ENCODE measurements at regions not wholly inside any gene's neighbourhood (a gene's known extent, or its start where the extent isn't known, plus 50 kb on each side); places are given as distances from the start of the nearest gene placed in this dataset.

DNA sequence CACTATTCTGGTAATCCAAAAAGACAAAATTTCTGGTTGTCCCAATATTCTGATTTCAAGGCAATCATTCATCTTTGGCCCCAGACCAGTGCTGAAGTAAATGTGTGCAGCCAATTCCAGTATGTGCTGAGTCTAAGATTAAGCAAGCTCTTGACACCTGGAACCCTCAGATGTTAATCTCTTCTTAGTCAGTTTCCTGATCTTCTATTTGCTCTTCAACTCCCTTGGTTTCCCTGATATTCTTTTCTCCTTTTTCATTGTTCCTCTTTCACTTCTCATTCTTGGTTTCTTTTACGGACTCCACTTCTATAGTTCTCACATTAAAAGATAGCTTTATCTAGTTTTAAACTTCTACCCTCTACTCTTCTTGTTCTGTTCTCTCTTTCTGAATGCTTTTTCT is 445.7 kb upstream of the FANCL start:
- no peak for DNase-seq

DNA sequence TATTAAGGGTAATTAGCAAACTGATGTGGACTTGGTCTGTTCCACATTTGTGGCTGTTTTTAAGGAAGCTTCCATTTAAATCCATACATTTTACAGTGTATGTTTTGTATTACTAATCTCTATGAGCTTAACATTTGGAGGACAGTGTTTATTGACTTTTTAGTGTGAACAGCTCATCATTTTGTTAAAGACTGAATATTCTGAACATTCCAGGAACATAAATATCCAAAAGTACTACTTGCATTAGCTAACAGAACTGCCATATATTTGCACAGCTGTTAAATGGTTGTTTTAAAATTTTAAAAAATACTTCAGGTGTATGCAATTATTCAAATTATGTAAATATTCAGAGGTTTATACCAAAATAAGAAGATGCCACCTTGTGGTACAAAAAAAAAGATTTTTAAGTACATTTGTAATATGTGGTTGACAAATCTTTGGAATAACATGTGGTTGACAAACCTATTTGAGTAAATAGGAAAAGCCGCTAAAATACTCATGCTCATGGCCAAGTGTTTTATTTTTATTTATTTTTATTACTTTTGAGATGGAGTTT is 439.7 kb upstream of the FANCL start:
- no peak for DNase-seq

DNA sequence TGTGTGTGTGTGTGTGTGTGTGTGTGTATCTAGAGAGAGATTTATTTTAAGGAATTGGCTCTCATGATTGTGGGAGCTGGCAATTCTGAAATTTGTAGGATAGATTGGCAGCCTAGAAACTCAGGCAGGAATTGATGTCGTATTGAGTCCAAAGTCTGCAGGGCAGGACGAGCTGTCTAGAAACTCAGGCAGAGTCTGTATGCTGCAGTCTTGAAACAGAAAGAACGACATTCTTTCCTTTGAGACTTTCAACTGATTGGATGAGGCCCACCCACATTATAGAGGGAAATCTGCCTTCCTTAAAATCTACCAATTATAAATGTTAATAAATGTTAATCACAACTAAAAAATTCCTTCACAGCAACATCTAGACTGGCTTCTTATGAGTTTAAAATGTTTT is 436.6 kb upstream of the FANCL start:
- DNase-seq = no peak

DNA sequence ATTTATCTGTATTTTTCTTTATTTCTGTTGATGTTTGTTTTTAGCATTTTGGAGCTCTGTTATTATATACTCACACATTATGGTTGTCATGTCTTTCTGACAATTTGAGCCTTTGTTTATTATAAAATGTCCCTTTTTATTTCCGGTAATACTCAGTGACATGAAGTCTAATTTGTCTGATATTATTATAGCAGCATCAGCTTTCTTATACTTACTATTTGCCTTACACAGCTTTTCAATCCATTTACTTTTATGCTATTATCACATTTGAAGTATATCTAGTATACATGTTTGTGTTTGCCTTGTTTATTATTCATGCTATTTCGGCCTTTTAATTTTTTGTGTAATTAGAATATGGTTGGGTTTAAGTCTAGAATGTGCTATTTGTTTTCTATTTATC is 430.6 kb upstream of the FANCL start:
- no peak for DNase-seq

DNA sequence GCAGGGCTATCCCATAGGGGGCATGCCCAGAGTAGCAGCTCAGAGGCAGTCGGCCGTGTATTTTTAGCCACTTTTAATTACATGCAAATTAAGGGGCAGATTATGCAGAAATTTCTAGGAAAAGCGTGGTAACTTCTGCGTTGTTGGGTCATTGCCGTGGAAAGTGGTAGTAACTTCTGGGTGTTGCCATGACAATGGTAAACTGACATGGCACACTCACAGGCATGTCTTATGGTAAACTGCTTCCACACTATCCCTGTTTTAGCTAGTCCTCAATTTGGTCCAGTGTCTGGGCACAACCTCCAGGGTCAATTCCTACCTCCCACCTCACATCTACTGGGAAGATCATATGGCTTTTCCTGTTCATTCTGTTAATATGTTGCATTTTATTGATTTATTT is 428.9 kb upstream of the FANCL start:
- no peak for DNase-seq

DNA sequence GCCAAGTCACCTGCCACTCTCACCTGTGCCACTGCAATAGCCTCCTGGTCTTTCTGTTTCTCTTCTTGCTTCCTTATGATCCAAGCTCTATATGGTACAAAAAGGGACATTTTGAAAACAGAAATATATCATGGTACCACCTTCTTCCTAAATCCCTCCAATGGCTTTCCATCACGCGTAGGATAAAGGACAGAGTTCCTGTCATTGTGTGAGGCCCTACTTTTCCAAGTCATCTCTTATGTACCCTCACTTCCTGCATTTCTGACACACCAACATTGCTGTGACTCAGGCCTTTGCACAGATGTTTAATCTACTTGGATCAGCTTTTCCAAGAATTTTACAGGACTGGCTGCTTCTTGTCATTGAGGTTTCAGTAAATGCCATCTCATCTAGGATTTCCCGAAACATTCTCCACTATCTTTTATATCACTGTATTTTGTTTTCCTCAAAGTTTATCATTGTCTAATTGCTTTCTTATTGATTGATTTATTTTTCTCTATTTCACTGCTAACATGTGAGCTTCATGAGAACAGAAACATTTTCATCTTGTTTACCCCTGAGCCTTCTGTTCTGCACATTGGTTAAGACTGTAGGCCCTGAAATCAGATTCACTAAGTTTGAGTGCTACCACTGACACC is 426.1 kb upstream of the FANCL start:
- DNase-seq = no peak

DNA sequence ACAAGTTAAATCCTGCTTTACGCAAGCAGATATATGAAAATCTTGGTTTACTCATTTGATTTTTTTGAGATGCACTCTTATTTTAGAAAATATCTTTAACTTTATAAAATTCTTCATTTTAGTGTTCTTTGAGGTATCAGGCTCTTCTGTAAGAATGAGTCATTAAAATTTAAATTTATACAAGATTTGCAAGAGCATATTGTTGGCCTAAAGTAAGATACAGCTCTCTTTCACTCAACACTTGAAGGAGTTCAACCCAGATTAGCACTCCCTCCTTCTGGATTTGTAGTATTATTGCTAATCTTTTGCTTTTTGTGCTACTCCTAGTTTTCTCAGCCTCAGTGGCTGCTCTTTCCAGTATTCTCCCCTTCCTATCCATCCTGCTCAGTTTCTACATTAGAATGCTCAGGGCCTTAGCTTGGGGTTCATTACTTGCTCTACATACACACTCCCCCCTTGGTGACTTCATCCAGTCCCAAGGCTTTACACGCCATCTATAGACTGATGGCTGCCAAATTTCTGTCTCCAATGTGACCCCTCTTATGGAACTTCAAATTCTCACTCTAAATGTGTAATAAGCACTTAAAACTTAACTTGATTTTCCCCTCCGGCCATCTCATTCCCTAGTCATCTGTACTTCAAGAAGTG is 425.3 kb upstream of the FANCL start:
- DNase-seq = no peak

DNA sequence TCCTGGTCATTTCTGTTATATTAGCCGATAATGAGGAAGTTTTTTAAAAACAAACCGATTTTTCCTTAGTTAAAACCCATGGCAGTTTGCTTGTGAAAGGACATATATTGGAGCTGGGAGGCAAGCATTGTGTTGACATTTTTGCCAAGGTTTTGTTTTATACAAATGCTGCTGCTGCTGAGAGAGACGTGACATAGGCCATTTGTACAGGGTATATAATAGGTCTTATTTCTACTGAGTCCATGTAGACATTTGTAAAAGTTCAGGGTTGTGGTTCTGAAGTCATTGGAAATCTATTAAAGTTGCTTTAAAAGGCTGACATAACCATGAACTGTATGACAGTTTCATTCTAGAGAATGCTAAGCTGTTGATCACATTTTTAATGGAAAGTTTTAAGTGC is 424.0 kb upstream of the FANCL start:
- DNase-seq = no peak

DNA sequence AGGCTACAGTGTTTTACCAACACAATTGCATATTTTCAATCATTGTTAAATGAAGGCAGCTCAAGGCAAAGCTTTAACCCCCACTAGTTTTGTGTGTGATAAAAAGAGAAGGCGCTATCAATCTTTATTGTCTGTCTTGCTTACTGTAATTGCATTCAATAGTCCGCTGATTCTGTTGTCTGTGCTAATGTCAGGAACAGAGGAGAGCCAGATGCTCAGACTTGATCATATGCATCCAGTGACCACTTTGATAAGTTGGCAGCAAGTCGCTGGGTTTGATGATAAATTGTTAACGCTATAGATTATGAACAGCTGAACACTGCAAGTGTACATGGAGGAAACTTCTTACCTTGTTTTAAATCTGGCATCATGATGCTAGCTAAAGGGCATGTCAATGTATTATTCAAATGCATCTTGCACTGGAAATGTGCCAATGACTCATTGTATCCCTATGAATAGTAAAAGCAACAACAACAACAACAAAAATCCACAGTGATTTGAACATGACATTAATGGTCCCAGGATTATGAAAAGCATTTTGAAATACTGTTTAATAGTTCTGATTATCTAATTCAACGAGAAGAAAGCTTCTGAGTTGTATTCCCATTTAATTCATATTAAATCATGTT is 423.5 kb upstream of the FANCL start:
- DNase-seq = no peak

DNA sequence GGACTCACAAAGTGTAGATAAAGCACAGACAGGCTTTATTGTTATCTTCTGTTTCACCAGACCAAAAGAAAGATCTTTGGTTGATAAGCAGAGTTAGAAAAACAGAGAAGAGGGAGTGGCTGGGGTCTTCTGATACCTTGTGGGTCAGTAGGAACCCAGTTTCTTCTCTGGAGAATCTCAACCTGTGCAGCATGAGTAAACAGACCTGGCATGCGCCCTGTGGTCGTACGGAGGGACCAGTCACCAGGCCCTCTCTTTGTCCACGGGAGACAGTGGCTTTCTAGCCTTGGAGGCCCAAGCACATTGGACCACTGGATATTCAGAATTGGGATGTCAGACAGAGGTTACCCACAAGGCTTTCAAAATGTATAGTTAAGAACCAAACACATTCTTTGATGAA is 418.9 kb upstream of the FANCL start:
- DNase-seq = no peak

DNA sequence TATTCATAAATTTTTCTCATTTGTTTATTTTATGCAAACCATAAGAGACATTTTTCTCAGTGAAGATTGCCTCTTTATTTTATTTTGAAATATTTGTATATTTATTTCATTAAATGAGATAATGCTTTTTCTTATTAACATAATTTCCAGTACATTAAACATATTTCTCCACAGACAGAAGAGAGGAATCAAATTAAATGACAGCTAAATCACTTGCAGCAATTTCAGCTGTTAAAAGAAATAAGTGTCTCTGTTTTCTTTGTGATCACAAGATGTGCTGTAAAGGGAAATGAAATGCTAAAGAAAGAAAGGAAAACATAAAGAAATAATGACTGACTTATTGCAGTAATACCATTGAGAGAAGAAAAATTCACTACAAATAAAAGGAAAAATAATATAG is 414.0 kb upstream of the FANCL start:
- no peak for DNase-seq

DNA sequence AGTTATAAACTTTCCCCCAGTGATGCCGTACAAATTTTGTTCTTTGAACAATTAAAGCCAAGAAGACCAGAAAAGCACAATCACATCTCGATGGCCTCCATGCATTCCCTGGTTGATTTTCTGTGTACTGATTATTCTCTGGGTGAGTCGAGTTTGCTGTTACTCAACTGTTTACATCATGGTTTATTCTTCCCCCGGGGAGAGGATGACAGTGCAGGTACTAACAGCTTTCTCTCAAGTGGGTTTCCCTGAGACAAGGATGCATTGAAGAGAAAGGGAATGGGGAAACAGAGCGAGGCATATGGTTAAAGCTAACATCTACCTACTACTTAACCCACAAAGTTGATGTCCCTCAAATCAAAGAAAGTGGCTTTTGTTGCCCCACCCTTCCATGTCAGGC is 410.8 kb upstream of the FANCL start:
- DNase-seq = no peak

DNA sequence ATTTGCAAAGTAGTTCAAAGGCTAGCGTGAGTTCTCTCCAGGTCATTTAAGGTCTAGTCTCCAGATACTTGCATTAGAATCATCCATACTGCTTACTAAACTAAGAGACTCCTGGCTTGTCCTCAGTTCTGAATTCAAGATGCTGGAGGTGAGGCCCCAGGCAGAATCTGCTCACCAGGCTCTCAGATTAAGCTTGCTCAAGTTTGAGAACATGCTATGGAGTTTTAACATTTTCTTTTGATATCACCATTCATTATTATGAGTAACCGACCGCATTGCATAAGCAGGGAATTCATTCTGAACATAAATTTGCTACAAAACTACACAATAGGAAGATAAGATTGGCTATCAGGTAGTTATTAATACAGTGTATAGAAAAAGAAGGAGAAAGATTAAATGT is 409.7 kb upstream of the FANCL start:
- DNase-seq = no peak

DNA sequence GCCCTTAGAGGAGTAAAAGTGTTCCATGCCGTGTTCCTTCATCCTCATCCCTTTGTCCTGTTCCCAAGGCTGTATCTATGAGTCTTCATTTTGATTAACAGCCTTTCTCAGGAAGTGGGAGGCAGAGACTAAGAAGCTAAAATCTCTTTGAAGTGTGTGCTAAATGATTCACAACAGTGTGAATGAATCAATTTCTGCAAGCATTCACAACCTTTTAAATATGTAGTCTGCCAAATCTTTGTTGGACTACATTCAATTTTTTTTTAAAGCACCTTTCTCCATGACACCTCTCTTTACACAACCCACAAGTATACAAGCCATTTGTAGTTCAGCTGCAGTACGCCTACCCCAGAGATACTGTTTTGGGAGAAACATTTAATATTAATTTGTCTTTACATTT is 408.6 kb upstream of the FANCL start:
- DNase-seq = no peak

DNA sequence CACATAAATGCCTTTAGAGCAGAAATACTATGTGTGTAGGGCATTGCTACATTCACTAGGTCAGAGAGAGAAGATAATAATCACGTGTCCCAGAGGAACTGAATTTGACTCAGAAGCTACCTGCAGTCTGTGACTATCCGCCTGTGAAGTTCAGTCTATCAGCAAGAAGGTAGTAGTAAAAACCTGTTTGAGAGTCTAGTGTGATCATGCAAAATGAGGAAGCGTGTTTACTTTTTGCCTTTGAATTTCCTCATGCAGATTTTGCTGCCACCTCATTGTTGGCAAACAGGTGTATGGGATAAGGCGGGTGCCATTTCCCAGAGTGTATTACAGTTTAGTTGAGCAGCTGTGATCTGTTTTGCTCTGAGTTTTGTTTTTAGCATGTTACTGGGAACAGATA is 403.9 kb upstream of the FANCL start:
- no peak for DNase-seq

DNA sequence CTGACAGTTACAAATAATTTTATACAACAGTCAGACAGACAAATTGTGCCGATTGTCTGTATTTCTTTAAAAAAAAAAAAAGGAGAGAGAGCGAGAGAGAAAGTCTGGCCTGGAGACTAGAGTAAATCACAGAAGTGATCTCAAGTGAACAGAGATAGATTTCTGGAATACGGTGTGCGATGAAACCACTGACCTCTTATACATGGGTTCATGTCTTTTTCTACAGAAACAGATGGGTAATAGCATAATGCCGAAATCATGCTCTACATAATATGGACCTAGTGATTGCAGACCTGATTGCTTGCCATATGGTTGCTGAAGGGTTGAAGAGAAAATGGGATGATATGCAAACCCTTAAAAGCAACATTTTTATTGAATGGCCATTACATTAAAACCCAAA is 403.3 kb upstream of the FANCL start:
- no peak for DNase-seq

DNA sequence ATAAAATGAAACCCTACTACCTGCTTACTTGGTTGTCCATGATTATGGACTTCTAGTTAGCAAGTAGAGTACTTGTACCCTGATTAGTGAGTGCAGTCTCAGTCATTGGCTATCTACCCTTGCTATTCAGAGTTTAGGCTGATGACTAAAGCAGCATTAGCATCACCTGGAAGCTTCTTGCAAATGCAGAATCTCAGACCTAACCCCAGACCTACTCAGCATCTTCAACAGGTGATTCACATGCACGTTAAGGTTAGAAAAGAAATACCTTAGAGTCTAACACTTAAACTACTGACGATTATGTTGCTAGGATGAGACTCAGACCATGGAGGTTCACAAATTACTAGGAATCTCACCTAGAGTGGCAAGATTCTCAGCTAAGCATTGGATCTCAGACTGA is 399.9 kb upstream of the FANCL start:
- DNase-seq = no peak

DNA sequence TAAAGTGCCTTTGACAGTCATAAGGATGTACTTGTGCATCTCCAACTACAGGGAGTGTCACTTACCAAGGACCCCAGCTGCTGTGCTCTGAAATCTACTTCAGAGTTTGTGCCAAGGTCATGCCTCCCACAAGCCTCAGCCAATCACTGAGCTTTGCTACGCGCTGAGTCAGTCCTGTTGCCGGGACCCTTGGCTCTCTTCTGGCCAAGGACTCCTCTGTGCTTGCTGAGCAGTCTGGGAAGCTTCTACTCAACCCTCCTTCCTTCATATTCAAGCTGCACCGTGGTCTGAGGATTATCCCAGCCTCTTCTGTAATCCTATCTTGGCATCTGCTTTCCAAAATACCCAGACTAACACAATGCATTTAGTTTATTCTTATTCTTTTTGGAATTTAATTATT is 398.9 kb upstream of the FANCL start:
- DNase-seq = no peak

DNA sequence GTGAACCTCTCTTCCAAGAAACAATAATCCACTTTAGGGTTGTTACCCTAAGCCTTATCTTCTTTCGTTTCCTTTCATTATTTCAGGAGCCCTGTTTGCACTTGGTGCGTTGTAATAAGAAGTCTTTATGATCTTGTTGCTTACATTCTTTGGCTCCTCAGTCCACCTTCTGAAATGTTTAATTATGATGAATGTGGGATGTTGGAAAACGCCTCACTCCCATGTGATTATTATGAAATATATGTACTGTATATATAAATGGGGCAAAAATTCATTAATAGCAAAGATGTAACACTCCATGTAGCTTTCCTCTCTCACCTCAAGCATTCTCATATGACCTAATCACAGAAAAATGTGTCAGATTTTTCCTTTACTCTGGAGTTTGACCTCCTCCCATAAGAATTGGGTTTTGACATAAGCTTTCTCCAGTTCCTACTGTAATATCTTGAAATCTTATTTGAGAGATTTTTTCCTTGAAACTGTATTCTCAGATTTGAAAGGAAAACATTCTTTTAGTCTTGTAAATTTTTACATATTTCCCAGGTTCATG is 397.2 kb upstream of the FANCL start:
- no peak for DNase-seq

DNA sequence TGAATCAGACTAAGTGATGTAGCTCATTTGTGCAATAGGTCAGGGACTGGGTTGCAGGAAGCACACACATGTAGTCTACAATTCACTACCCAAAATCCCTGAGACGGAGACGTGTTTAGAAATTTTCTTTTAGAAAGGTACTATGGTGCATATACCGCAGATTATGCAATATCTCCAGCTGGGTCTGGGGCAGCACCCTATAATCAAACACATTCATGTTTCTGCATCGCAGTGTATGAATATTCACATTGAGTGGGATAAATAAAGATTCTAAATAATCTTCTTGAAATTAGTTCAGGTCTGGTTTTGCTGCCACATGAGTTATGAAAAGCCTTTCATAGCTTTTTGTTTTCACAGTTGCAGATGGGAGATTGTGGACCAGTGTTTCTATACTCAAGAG is 395.7 kb upstream of the FANCL start:
- DNase-seq = no peak

DNA sequence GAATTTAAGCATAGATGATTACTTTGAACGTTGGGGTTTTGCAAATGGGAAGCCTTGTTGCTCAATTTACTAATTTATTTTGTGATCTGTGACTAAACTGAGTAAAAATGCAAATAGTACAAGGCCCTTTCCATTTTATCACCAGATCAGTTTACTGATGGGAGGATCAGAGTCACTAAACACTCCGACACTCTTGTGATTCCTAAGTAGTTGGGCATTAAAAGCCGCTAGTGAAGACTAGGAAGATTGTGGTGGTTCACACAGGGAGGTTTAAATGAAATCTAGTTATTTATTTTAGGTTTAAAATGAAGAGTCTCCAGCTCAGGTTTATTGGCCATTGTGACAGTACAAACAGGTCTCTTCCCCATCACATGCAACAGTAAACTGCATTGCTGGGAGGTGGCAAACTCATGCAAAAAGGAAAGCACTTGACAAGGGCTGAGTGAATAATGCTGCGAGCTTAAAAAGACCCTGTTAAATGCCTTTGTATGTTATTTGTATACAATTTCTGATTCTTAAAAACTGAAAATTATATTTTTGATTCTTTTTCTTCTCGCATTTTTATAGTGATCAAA is 394.8 kb upstream of the FANCL start:
- no peak for DNase-seq

DNA sequence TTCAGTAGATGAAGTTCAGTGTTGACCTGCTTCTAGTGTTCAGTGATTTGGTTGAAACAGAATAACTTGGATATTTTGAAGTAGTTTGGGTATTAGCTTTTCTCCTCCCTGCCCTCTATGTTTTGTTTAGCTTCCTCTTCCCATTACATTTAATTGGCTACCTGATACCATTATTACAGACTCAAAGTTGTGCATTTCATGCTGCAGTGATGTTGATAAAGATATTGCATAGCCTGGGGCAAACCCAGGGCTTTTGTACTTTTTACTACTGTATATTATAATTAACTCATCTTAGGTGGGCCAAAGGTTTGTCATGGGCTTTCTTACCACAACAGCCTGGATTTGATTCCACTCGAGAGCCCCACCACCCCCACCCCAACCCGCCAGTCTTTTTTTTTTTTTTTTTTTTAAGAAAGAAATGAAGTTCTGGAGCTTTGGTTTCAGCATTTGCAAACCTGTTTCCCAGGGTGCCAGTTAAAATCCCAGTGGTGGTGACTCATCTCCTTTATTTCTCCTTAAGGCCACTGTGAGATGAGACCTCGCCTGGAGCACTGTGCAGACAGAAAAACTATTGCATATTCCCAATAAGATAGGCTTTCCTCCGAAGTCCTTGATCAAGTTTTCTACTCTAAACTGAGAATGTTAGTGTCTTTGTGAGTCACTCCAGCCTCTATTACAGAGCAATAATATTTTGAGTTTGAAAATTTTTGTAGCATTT is 393.7 kb upstream of the FANCL start:
- DNase-seq = no peak

Measured in hindlimb muscle (tissue), 1 donor.